CD4-positive, alpha-beta T cell treated with Interleukin-12 subunit alpha and Interleukin-12 subunit beta, for 1 hour (primary cell): ENCODE measurements at regions not wholly inside any gene's neighbourhood (a gene's known extent, or its start where the extent isn't known, plus 50 kb on each side); places are given as distances from the start of the nearest gene placed in this dataset.

Experiments
- DNase-seq: peaks from one replicate; pipeline ENCODE4 v3.0.0-alpha.2; 2020

DNA sequence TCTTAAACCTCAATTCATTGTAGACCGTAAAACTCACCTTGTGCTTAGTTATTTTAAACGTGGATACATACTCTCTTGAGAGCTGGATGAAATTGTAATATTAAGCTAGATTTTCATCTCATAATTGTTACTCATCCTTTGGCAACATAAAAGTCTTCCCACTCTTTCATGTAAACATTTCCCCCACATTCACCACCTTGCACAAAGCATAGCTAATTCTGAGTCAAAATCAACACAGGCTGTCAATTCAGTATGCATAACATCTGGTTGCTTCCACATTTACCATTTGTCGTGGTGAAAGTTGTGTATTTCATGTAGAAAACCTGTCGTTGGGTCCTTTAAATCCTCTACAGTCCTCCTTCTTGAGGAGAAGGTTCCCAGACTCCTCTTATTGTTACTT is 524.6 kb downstream of the OTOL1 start:
- no peak for DNase-seq

GRCh38 chr3:162022911-162023310 is 526.3 kb downstream of the OTOL1 start:
- no peak for DNase-seq

DNA sequence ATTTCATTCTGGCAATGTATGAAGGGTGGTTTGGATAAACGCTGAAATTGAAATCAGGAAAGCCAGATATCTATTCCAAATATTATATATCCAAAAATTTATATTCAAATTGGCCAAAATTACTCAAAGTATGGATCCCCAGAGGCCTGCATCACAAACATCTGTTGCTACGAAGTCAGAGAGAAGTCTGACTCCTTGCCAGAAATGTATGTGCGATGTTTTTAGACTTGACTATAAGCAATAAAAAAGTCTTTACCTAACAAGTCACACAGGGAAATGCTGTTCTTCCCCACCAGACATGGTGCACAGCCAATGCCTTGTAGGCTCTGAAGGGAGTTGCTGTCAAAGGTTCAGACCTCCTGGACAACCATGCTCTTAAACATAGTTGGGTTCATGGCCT is 533.1 kb downstream of the OTOL1 start:
- DNase-seq, result no peak

- no peak for DNase-seq
Observed at GRCh38 chr3:162034368-162034767, 537.8 kb downstream of the OTOL1 start.

DNA sequence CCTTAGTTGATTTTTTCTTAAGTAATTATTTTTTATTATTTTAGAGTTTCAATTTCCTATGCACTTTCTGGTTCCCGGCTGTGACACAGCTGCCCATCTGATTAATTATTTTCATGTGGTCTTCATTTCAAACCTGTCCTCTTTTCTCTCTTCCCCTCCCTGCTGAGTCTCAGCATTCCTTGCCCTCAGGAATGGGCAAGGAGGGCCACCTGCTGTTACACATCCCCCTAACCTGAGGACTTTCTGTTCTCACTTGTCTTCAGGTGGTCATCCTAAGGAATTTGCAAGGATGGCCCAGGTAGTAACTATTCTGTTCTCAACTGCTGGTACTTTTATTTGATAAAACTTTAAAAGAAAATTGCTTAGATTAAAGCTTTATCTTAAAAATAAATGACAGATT is 545.0 kb downstream of the OTOL1 start:
- no peak for DNase-seq

DNA sequence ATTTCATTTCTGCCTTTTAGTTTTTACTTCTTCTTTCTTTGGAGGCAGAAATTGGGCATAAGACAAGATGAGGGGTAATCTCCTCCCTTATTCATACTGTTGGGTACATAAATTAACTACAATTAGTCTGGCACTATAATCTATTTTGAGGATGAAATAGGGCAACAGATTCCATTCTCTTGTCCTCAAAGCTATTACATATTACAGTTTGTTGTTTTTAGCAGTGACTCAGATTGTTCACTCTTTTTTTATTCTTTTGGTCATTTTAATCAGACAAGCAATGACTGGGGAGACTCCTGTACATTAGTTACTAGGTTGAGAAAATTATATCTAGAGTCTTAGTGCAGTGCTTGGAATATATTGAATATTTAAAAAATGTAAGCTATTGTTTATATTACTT is 556.0 kb downstream of the OTOL1 start:
- DNase-seq, result no peak

GRCh38 chr3:162072656-162073164 is 576.1 kb downstream of the OTOL1 start:
- DNase-seq, result no peak

DNA sequence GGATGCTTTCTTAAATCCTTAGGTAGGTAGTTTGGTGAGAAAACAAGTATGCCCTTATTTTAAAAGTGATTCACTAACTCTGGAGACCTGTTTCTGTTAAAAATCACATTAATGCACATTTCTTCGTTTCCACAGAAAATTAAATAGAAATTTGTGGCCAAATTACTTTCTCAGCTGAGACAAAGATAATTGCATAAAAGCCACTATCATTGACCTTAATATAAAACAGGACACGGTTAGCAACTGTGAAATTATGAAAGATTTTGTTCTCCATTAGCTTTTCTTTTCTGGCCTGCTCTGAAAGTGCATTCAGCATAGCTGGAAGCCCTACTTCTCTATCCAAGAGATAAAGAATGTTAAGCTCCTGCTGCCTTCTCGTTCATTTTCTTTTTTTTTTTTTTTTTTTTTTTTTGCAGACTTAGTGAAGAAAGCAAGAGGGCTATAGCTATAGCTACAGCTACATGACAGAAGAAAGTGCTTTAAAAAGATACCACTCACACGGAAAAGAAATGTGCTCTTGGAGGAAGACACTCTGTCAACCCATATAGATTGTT is 576.9 kb downstream of the OTOL1 start:
- no peak for DNase-seq

GRCh38 chr3:162077108-162077507 is 580.5 kb downstream of the OTOL1 start:
- DNase-seq, result no peak

GRCh38 chr3:162082516-162082915 is 585.9 kb downstream of the OTOL1 start:
- DNase-seq, result no peak

DNA sequence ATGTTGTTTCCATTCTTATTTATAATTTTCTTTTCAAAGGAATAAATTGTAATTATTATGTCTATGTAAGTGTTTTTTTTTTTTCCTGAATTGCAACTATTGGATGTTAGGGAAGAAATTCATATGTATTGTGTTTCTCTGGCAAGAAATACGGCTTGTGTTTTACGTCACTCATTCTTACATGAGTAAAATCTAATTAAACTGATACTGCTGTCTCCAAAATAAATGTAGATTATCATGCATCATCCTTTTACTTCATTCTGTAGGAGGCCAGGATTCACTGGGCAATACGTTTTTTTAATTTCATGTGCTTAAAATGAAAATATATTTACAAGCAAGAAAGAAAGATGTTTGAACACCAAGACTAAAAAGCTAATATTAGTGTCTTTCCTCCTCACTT is 590.8 kb downstream of the OTOL1 start:
- no peak for DNase-seq

- no peak for DNase-seq
Observed at GRCh38 chr3:162092751-162093150, 596.1 kb downstream of the OTOL1 start.

DNA sequence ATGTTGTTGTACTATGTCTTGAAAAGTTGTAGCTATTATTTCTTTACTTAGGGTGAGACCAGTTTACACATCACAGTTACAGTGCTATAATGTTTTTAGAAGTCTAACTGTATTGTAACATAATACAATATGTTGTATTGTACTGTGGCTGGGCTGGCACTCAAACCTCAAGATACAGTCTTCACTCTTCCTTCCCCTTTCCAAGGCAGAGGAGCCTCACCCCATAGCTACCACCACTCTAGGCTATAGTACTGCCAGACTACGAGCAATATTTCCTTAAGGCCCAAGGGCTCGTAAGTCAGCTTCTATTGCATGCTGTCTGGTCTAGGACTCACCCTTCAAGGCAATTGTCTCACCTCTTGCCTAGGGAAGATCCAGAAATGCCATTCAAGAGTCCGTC is 597.7 kb downstream of the OTOL1 start:
- DNase-seq, result no peak

DNA sequence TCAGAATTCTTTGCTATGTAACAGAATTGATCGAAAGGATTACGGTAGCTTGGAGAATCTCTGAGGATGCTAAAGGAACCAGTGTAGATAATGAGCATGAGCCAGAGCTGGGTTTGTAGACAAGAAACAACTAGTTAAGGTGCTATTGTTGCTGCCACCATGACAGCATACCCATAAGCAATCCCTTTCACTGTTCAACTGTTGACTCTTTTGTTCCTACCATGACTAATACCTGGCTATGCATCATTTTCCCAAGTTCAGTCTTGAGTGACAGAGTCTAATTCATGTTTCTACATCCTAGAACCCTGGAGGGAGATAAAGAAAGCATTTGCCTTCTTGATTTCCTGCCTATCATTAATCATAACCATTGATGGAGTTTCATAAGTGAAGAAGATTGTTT is 600.3 kb downstream of the OTOL1 start:
- DNase-seq, result no peak

GRCh38 chr3:162103808-162104207 is 607.2 kb downstream of the OTOL1 start:
- no peak for DNase-seq

- DNase-seq, result no peak
Observed at GRCh38 chr3:162111861-162112260, 615.3 kb downstream of the OTOL1 start.

DNA sequence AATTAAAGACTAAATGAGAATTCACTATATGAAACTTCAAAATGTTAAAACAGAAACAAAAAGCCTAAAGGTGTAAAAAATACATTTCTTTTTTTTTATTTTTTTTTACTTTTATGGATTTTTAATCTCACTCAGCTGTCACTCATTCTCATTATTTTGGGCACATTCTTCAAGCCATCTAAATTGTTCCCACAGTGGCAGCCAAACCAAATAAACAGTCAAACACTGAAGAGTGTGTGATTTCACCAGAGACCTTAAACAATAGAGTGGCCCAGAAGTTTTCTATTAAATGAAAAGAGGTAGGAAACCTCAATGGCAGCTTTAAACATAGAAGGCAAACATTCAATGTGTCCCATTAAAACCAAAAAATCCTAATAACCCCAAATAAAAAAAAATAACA is 616.1 kb downstream of the OTOL1 start:
- DNase-seq, result no peak

- no peak for DNase-seq
Observed at GRCh38 chr3:162117961-162118360, 621.4 kb downstream of the OTOL1 start.

- no peak for DNase-seq
Observed at GRCh38 chr3:162119651-162120050, 623.0 kb downstream of the OTOL1 start.

- DNase-seq, result no peak
Observed at GRCh38 chr3:162122405-162122804, 625.8 kb downstream of the OTOL1 start.

GRCh38 chr3:162125790-162126189 is 629.2 kb downstream of the OTOL1 start:
- DNase-seq, result no peak

- DNase-seq, result no peak
Observed at GRCh38 chr3:162130582-162130981, 634.0 kb downstream of the OTOL1 start.

GRCh38 chr3:162132981-162133380 is 636.4 kb downstream of the OTOL1 start:
- DNase-seq, result no peak

GRCh38 chr3:162134571-162134970 is 638.0 kb downstream of the OTOL1 start:
- DNase-seq, result no peak

DNA sequence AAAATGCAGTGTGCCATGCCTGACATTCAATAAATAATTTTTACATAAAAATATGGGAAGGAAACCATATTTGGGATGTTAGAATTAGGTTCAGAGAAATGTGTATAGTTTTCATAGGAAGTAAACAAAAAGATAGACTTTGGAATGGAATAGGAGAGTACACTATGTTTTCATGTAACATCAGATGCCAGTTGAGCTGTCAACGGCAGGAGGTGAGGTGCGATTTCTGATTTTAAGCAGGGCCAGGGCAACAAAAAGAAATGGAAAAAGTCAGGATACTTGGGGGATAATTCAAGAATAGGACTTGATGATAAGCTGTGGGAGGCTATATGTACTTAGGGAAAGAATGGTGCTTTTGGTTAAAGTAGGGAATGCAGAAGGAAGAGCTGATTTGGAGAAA is 639.5 kb downstream of the OTOL1 start:
- no peak for DNase-seq

GRCh38 chr3:162138509-162138908 is 641.9 kb downstream of the OTOL1 start:
- no peak for DNase-seq
